ENCODE measurements at regions not wholly inside any gene's neighbourhood (a gene's known extent, or its start where the extent isn't known, plus 50 kb on each side); places are given as distances from the start of the nearest gene placed in this dataset.

DNA sequence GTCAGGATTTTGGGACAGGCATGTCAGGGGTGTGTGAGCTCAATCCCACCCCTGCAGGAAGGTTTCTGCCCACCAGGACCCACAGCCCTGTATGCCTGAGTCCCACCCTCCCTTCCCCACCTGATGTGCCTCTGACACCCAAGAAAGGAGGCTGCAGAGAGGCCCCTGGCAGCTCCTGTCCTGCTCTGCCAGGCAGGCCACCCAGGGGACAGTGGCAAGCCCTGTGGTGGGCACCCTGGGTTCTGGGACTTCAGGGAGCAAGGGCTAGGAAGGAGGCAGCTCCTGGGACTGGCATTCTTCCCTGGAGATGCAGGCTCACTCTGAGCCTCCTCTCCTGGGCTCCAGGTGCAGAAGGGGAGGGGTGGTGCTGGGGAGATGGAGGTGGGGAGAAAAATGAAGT, 234.5 kb upstream of the B3GAT1 start:
- in situ Hi-C loops (cut with MboI; ENCODE audit: low sequenced_read_pairs in 4 of 4) = no loop called here
- TF ChIP-seq, protein P1, sequence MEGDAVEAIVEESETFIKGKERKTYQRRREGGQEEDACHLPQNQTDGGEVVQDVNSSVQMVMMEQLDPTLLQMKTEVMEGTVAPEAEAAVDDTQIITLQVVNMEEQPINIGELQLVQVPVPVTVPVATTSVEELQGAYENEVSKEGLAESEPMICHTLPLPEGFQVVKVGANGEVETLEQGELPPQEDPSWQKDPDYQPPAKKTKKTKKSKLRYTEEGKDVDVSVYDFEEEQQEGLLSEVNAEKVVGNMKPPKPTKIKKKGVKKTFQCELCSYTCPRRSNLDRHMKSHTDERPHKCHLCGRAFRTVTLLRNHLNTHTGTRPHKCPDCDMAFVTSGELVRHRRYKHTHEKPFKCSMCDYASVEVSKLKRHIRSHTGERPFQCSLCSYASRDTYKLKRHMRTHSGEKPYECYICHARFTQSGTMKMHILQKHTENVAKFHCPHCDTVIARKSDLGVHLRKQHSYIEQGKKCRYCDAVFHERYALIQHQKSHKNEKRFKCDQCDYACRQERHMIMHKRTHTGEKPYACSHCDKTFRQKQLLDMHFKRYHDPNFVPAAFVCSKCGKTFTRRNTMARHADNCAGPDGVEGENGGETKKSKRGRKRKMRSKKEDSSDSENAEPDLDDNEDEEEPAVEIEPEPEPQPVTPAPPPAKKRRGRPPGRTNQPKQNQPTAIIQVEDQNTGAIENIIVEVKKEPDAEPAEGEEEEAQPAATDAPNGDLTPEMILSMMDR (IDR thresholded peaks at IDR 0.05 in 4 of 5, conservative IDR thresholded peaks at IDR 0.05 in 1 of 5) = no peak
- no peak for TF ChIP-seq POLR2A (IDR thresholded peaks at IDR 0.05)
- H3K27me3 ChIP-seq = peaks cover 0 to 21% (median 2%) of the 10 kb centered on the region in 3 donors
- no peak for DNase-seq
- H3K9me3 ChIP-seq = no peaks in the 10 kb centered on the region
- H3K27ac ChIP-seq = no peak overlapping the region
- intact Hi-C loops (cut with DNase I; ENCODE audit: low total_unique reads) = no loop called here
- H3K36me3 ChIP-seq = no peaks in the 10 kb centered on the region
- no peak for ATAC-seq
- no peak overlapping the region for H3K4me3 ChIP-seq
- no peaks in the 10 kb centered on the region for H3K4me1 ChIP-seq

DNA sequence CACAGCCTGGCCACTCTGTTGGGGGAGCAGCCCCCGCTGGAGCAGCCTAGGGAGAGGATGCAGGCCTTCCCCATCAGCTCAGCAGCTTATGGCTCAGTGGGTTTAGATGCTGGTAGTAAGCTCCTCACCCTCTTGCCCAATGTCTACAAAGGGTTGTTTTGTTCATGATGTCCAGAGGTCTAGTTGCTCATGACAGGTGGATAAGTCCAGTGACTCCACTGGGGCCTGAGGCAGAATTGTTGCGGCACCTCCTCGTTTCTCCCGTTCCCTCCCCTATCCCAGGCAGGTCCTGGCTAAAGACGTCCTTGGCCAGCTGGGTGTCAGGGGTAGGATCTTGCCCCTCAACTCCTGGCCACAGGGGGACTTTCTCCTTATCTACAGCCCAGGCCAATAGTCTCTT, 233.5 kb upstream of the B3GAT1 start:
- TF ChIP-seq, protein P1 (IDR thresholded peaks at IDR 0.05 in 4 of 5, conservative IDR thresholded peaks at IDR 0.05 in 1 of 5) = no peak
- no peak for TF ChIP-seq POLR2A (IDR thresholded peaks at IDR 0.05)
- no peak overlapping the region for H3K4me3 ChIP-seq

GRCh38 chr11:134644476-134645456, 232.7 kb upstream of the B3GAT1 start:
- Histone ChIP-seq H3K36me3 (no peaks in the 10 kb centered on the region), H3K27me3 (peaks cover 0 to 17% (median 0%) of the 10 kb centered on the region in 3 donors), H3K9me3 (no peaks in the 10 kb centered on the region), H3K4me3 (no peak overlapping the region), H3K4me1 (no peaks in the 10 kb centered on the region), H3K27ac (no peak overlapping the region)
- TF ChIP-seq, protein P1 (IDR thresholded peaks at IDR 0.05 in 4 of 5, conservative IDR thresholded peaks at IDR 0.05 in 1 of 5) = no peak
- no peak for TF ChIP-seq POLR2A (IDR thresholded peaks at IDR 0.05)
- ATAC-seq (no peak), DNase-seq (no peak)
- in situ Hi-C loops (cut with MboI; ENCODE audit: low sequenced_read_pairs in 4 of 4) (no loop called here), intact Hi-C loops (cut with DNase I; ENCODE audit: low total_unique reads) (no loop called here)

More for the DNA sequence above, 233.5 kb upstream of the B3GAT1 start:
- in situ Hi-C loops (cut with MboI; ENCODE audit: low sequenced_read_pairs in 4 of 4) (no loop called here), intact Hi-C loops (cut with DNase I; ENCODE audit: low total_unique reads) (no loop called here)
- Histone ChIP-seq H3K27me3 (peaks cover 0 to 17% (median 0%) of the 10 kb centered on the region in 3 donors), H3K27ac (no peak overlapping the region), H3K36me3 (no peaks in the 10 kb centered on the region), H3K4me1 (no peaks in the 10 kb centered on the region), H3K9me3 (no peaks in the 10 kb centered on the region)
- DNase-seq (no peak), ATAC-seq (no peak)

DNA sequence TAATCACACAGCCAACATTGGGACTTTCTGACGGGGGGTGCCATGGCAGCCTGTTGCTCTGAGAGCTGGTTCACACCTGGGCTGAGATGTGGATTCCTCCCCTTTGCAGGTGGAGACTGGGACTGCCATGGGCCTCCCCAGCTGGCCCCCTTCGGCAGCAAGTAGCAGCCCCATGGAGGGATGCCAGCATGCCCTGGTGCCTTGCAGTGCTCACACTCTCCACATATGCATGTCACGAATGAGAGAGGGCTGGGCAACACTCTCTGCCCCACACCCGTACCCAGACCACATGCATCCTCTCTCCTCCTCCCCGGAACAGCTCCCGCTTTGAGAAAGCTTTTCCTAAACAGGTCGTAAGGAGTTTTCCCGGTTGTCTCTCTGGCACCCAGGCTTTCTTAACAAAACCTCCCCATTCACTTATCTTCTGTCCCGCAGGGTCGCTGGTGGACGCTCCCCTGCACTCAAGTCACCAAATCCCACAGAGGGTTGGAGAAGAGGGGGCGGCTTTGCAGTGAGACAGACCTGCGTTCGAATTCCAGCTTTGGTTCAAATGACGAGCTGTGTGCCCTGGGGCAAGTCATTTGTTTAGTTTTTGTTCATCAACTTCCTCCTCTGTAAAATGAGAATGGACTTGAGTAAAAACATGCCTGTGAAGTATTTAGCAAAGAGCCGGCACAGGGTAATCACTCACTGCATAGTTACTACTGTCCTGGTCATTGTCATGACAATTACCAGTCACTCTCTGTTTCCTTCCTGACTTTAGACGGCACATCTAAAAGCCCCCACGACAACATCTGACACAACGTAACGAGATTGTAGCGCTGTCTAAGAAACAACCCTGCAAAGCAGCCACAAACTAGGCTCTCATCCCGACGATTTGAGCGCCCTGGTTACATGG, 231.3 kb upstream of the B3GAT1 start:
- ATAC-seq (no peak), DNase-seq (no peak)
- Histone ChIP-seq H3K9me3 (no peaks in the 10 kb centered on the region), H3K27ac (no peak overlapping the region), H3K4me1 (no peaks in the 10 kb centered on the region), H3K36me3 (no peaks in the 10 kb centered on the region), H3K4me3 (no peak overlapping the region), H3K27me3 (peaks cover 0 to 17% (median 0%) of the 10 kb centered on the region in 3 donors)
- intact Hi-C loops (cut with DNase I; ENCODE audit: low total_unique reads) (no loop called here), in situ Hi-C loops (cut with MboI; ENCODE audit: low sequenced_read_pairs in 4 of 4) (no loop called here)
- no peak for TF ChIP-seq POLR2A (IDR thresholded peaks at IDR 0.05)
- TF ChIP-seq, protein P1 (IDR thresholded peaks at IDR 0.05 in 4 of 5, conservative IDR thresholded peaks at IDR 0.05 in 1 of 5) = no peak
